ENCODE measurements at regions not wholly inside any gene's neighbourhood (a gene's known extent, or its start where the extent isn't known, plus 50 kb on each side); places are given as distances from the start of the nearest gene placed in this dataset.
"Not testable (repeated sequence)": the region's sequence is repeated elsewhere in the genome, so short reads cannot be mapped to it uniquely, and the experiment has no call there.

- Histone ChIP-seq H3K9me3 (no peaks in the 10 kb centered on the region), H3K4me3 (no peak overlapping the region), H3K27ac (no peak overlapping the region), H3K27me3 (no peaks in the 10 kb centered on the region), H3K36me3 (no peaks in the 10 kb centered on the region), H3K4me1 (no peaks in the 10 kb centered on the region)
- ATAC-seq = no peak
- WGBS (ENCODE audit: insufficient coverage, low coverage, low lambda C conversion rate, missing lambda C conversion rate) = 61% methylated on average over 2 of the region's 2 CpGs
- intact Hi-C loops (cut with DNase I) = no loop called here
- TF ChIP-seq CTCF (IDR thresholded peaks at IDR 0.05) (no peak), POLR2A (IDR thresholded peaks at IDR 0.05) (no peak)
- no peak for DNase-seq
These were observed 142.7 kb downstream of the ANXA1 start for GRCh38 chr9:73294336-73294735.

GRCh38 chr9:73325983-73326382, 174.3 kb downstream of the ANXA1 start:
- Histone ChIP-seq H3K36me3 (no peaks in the 10 kb centered on the region), H3K27me3 (no peaks in the 10 kb centered on the region), H3K27ac (no peak overlapping the region), H3K9me3 (no peaks in the 10 kb centered on the region), H3K4me3 (no peak overlapping the region), H3K4me1 (no peaks in the 10 kb centered on the region)
- ATAC-seq (no peak), DNase-seq (no peak)
- TF ChIP-seq POLR2A (IDR thresholded peaks at IDR 0.05) = no peak
- no peak for TF ChIP-seq CTCF (IDR thresholded peaks at IDR 0.05)
- intact Hi-C loops (cut with DNase I) = no loop called here

- Histone ChIP-seq H3K36me3 (no peaks in the 10 kb centered on the region), H3K4me1 (no peaks in the 10 kb centered on the region), H3K27me3 (no peaks in the 10 kb centered on the region), H3K9me3 (no peaks in the 10 kb centered on the region), H3K27ac (no peak overlapping the region), H3K4me3 (no peak overlapping the region)
- 12% methylated on average over 2 of the region's 2 CpGs for WGBS (ENCODE audit: insufficient coverage, low coverage, low lambda C conversion rate, missing lambda C conversion rate)
- no peak for TF ChIP-seq POLR2A (IDR thresholded peaks at IDR 0.05)
- TF ChIP-seq CTCF (IDR thresholded peaks at IDR 0.05) = no peak
- DNase-seq (no peak), ATAC-seq (no peak)
- intact Hi-C loops (cut with DNase I) = no loop called here
These were observed 175.5 kb downstream of the ANXA1 start for GRCh38 chr9:73327149-73327548.

- H3K4me1 ChIP-seq; intact Hi-C loops (cut with DNase I); H3K9me3 ChIP-seq; ATAC-seq; DNase-seq; H3K27ac ChIP-seq; H3K27me3 ChIP-seq; H3K4me3 ChIP-seq; H3K36me3 ChIP-seq: not testable (repeated sequence)
- WGBS (ENCODE audit: insufficient coverage, low coverage, low lambda C conversion rate, missing lambda C conversion rate) = 46% methylated on average over 2 of the region's 2 CpGs
These were observed 185.5 kb downstream of the ANXA1 start for GRCh38 chr9:73337182-73337581.

- Histone ChIP-seq H3K4me3 (no peak overlapping the region), H3K27ac (no peak overlapping the region), H3K27me3 (no peaks in the 10 kb centered on the region), H3K4me1 (no peaks in the 10 kb centered on the region), H3K9me3 (no peaks in the 10 kb centered on the region), H3K36me3 (no peaks in the 10 kb centered on the region)
- DNase-seq (no peak), ATAC-seq (no peak)
- intact Hi-C loops (cut with DNase I) = no loop called here
- TF ChIP-seq CTCF (IDR thresholded peaks at IDR 0.05) (no peak), POLR2A (IDR thresholded peaks at IDR 0.05) (no peak)
- 50% methylated on average over 3 of the region's 3 CpGs for WGBS (ENCODE audit: insufficient coverage, low coverage, low lambda C conversion rate, missing lambda C conversion rate)
These were observed 192.4 kb downstream of the ANXA1 start for GRCh38 chr9:73344060-73344459.
